ENCODE measurements at regions not wholly inside any gene's neighbourhood (a gene's known extent, or its start where the extent isn't known, plus 50 kb on each side); places are given as distances from the start of the nearest gene placed in this dataset.
"Not testable (repeated sequence)": the region's sequence is repeated elsewhere in the genome, so short reads cannot be mapped to it uniquely, and the experiment has no call there.

GRCh38 chr16:88156640-88157283, 205.5 kb downstream of the BANP start:
- TF ChIP-seq CTCF (IDR thresholded peaks at IDR 0.05; ENCODE audit: control extremely low read depth in 1 of 3, insufficient read depth in 1 of 3, low read depth in 1 of 3, low read length in 3 of 3); RBBP5 (IDR thresholded peaks at IDR 0.05; ENCODE audit: borderline replicate concordance, low read depth, low read length): not testable (repeated sequence)

All from H1 (cell line).